Right lobe of liver (tissue), 4 donors: ENCODE measurements at regions not wholly inside any gene's neighbourhood (a gene's known extent, or its start where the extent isn't known, plus 50 kb on each side); places are given as distances from the start of the nearest gene placed in this dataset.

ENCODE experiments used
- CTCF ChIP-seq, 4 donors: fragments of 200-600 bp in 3 of 4; fragments of 450-650 bp in 1 of 4; IDR thresholded peaks; one replicate each; pipeline versions ENCODE4 v1.5.1 to v1.8.0; 2016 to 2022; ENCODE audit warnings: antibody characterized with exemption in 4 of 4, mild to moderate bottlenecking in 2 of 4
- POLR2A ChIP-seq: fragments of 450-650 bp; IDR thresholded peaks from one replicate; pipeline ENCODE4 v1.6.1; 2017; ENCODE audit warnings: antibody characterized with exemption, mild to moderate bottlenecking
- donor health status: DM: no; HTN: no; CAD: no.
- donor health status: DM: no; HTN: no; CAD: no.
- donor health status: DM: no; HTN: yes; CAD: no.

GRCh38 chr18:56413862-56414261 lies 224.5 kb downstream of the TXNL1 start:
- TF ChIP-seq CTCF (IDR thresholded peaks at IDR 0.05) (no peak), POLR2A (no peak)
